A549 (cell line): ENCODE measurements at regions not wholly inside any gene's neighbourhood (a gene's known extent, or its start where the extent isn't known, plus 50 kb on each side); places are given as distances from the start of the nearest gene placed in this dataset.
A peak's percentile ranks its signal among the peaks of the same experiment; 100 is the strongest.

Source experiments
- ATAC-seq, 2 experiments: fragments of 200-7000 bp in 1 of 2; fragments of >200 bp in 1 of 2; cut with Nextera tagmentation in 1 of 2; cut with Tn5 transposase in 1 of 2; 3 replicates each; pipeline versions ENCODE4 v1.8.0 to v1.9.1; 2018 to 2020; ENCODE audit warnings: mild to moderate bottlenecking in 1 of 2, moderate library complexity in 1 of 2
- CTCF ChIA-PET: fragments of 300-600 bp; sonication (Branson Sonifier 250); formaldehyde crosslinking; extraction: SDS; loops from one replicate; lab custom pipeline; 2021; ENCODE audit warnings: antibody characterized with exemption, inconsistent platforms; lab: Yijun Ruan, JAX
- POLR2A ChIA-PET: fragments of 350-600 bp; formaldehyde crosslinking; extraction: SDS; loops from one replicate; lab custom pipeline; 2021; ENCODE audit warnings: antibody characterized with exemption, inconsistent platforms; lab: Yijun Ruan, JAX
- DNase-seq, 2 experiments: peaks; one replicate each; pipeline versions ENCODE4 v3.0.0 to v3.0.0-alpha.2; 2011 to 2016; ENCODE audit warnings: low read depth in 1 of 2, low spot score in 1 of 2
- FAIRE-seq: peaks from 2 replicates; lab custom pipeline; 2011; peaks lifted over from hg19 to GRCh38; lab: Jason Lieb, UNC
- H3K27ac ChIP-seq, 2 experiments: fragments of >200 bp; sonication (Bioruptor Twin); formaldehyde crosslinking; 3 replicates each; pipeline ENCODE4 v1.5.1; 2016 to 2017
- H3K4me1 ChIP-seq: fragments of >200 bp; sonication (Bioruptor Twin); formaldehyde crosslinking; 3 replicates; pipeline ENCODE4 v1.6.1; 2016
- H3K4me2 ChIP-seq: fragments of >200 bp; sonication (Bioruptor Twin); formaldehyde crosslinking; 3 replicates; pipeline ENCODE4 v1.6.1; 2016
- H3K4me3 ChIP-seq: fragments of >200 bp; sonication (Bioruptor Twin); formaldehyde crosslinking; 3 replicates; pipeline ENCODE4 v1.5.1; 2016
- H3K9me3 ChIP-seq: fragments of >200 bp; sonication (Bioruptor Twin); formaldehyde crosslinking; 3 replicates; pipeline ENCODE4 v1.6.1; 2016
- BCL3 ChIP-seq: fragments of >200 bp; sonication (Bioruptor Twin); formaldehyde crosslinking; IDR thresholded peaks from 3 replicates; pipeline ENCODE4 v1.6.1; 2016
- CBX8 ChIP-seq: fragments of 200-600 bp; sonication (generic); IDR thresholded peaks from 2 replicates; pipeline ENCODE4 v1.6.1; 2016
- CEBPB ChIP-seq, 2 experiments: fragments of >200 bp in 1 of 2; sonication (Bioruptor Twin) in 1 of 2; formaldehyde crosslinking in 1 of 2; IDR thresholded peaks; 2 replicates each; pipeline ENCODE4 v1.6.1; 2012 to 2016
- CHD2 ChIP-seq: fragments of 150-350 bp; IDR thresholded peaks from 2 replicates; pipeline ENCODE4 v1.6.1; 2014; ENCODE audit warnings: low read length; ENCODE audit not compliant: partially characterized antibody
- EHF ChIP-seq: fragments of 250-450 bp; sonication (Bioruptor Pico); IDR thresholded peaks from 2 replicates; pipeline ENCODE4 v1.5.0; 2020; ENCODE audit warnings: mild to moderate bottlenecking
- EHMT2 ChIP-seq: fragments of 200-600 bp; sonication (generic); IDR thresholded peaks from 2 replicates; pipeline ENCODE4 v1.6.1; 2016; ENCODE audit warnings: antibody characterized with exemption, low read depth, mild to moderate bottlenecking, moderate library complexity
- EP300 ChIP-seq, 2 experiments: fragments of >200 bp; sonication (Bioruptor Twin); formaldehyde crosslinking; IDR thresholded peaks; 2 replicates in 1 of 2; 3 replicates in 1 of 2; pipeline ENCODE4 v1.6.1; 2016 to 2017
- ESRRA ChIP-seq: fragments of 150-350 bp; IDR thresholded peaks from 2 replicates; pipeline ENCODE4 v1.6.1; 2014; ENCODE audit warnings: mild to moderate bottlenecking, low read length, borderline replicate concordance
- FOSL2 ChIP-seq, 2 experiments: fragments of 450-650 bp in 1 of 2; fragments of >200 bp in 1 of 2; sonication (Bioruptor Twin) in 1 of 2; formaldehyde crosslinking; IDR thresholded peaks; 2 replicates each; pipeline versions ENCODE4 v1.5.0 to v1.6.1; 2016 to 2020; ENCODE audit warnings: mild to moderate bottlenecking in 1 of 2, moderate library complexity in 1 of 2
- HDAC2 ChIP-seq: fragments of 200-600 bp; sonication (generic); IDR thresholded peaks from 2 replicates; pipeline ENCODE4 v1.6.1; 2016
- HES2 ChIP-seq: fragments of >200 bp; sonication (Bioruptor Twin); formaldehyde crosslinking; IDR thresholded peaks from 2 replicates; pipeline ENCODE4 v1.6.1; 2016
- HEYL ChIP-seq: fragments of 250-450 bp; sonication (Bioruptor Pico); IDR thresholded peaks from 2 replicates; pipeline ENCODE4 v1.8.0; 2021; ENCODE audit warnings: mild to moderate bottlenecking, moderate library complexity
- HMGXB4 ChIP-seq: fragments of 250-450 bp; sonication (Bioruptor Pico); IDR thresholded peaks from 2 replicates; pipeline ENCODE4 v1.5.0; 2021; ENCODE audit warnings: mild to moderate bottlenecking, moderate library complexity, borderline replicate concordance
- HOXB13 ChIP-seq: fragments of 250-450 bp; sonication (Bioruptor Pico); IDR thresholded peaks from 2 replicates; pipeline ENCODE4 v1.5.0; 2020; ENCODE audit warnings: low read depth, mild to moderate bottlenecking, moderate library complexity
- JUNB ChIP-seq: fragments of >200 bp; sonication (Bioruptor Twin); formaldehyde crosslinking; IDR thresholded peaks from 2 replicates; pipeline ENCODE4 v1.6.1; 2016
- KDM1A ChIP-seq: fragments of 200-600 bp; sonication (generic); IDR thresholded peaks from 2 replicates; pipeline ENCODE4 v1.6.1; 2016; ENCODE audit warnings: low read depth, mild to moderate bottlenecking
- KDM5A ChIP-seq: fragments of 200-600 bp; sonication (generic); IDR thresholded peaks from 2 replicates; pipeline ENCODE4 v1.6.1; 2016; ENCODE audit warnings: antibody characterized with exemption, mild to moderate bottlenecking
- MAFK ChIP-seq: fragments of 450-650 bp; IDR thresholded peaks from 2 replicates; pipeline ENCODE4 v1.6.1; 2014; ENCODE audit not compliant: partially characterized antibody
- MAZ ChIP-seq: fragments of 150-350 bp; IDR thresholded peaks from 2 replicates; pipeline ENCODE4 v1.6.1; 2014; ENCODE audit warnings: antibody characterized with exemption, low read depth, low read length, borderline replicate concordance
- NFE2L2 ChIP-seq: fragments of 150-350 bp; conservative IDR thresholded peaks from 2 replicates; pipeline ENCODE4 v1.6.1; 2014; ENCODE audit warnings: low read length
- PHF8 ChIP-seq: fragments of 200-600 bp; sonication (generic); IDR thresholded peaks from 2 replicates; pipeline ENCODE4 v1.6.1; 2016; ENCODE audit warnings: low read depth, mild to moderate bottlenecking, antibody characterized with exemption, moderate library complexity, borderline replicate concordance
- POLR2A ChIP-seq: IDR thresholded peaks from 2 replicates; pipeline ENCODE4 v1.6.1; 2012; ENCODE audit warnings: mild to moderate bottlenecking, low read length
- RAD21 ChIP-seq, 2 experiments: fragments of >200 bp in 1 of 2; sonication (Bioruptor Twin) in 1 of 2; formaldehyde crosslinking in 1 of 2; IDR thresholded peaks in 1 of 2; conservative IDR thresholded peaks in 1 of 2; 2 replicates in 1 of 2; 3 replicates in 1 of 2; pipeline ENCODE4 v1.6.1; 2012 to 2018; ENCODE audit warnings: inconsistent platforms in 1 of 2
- RFX5 ChIP-seq: fragments of 450-650 bp; IDR thresholded peaks from 2 replicates; pipeline ENCODE4 v1.7.1; 2014; ENCODE audit warnings: antibody characterized with exemption, mild to moderate bottlenecking, moderate library complexity
- RNF2 ChIP-seq: fragments of 200-600 bp; sonication (generic); IDR thresholded peaks from 2 replicates; pipeline ENCODE4 v1.6.1; 2016; ENCODE audit warnings: low read depth, mild to moderate bottlenecking, antibody characterized with exemption, moderate library complexity, borderline replicate concordance
- TFCP2L1 ChIP-seq: fragments of 250-450 bp; sonication (Bioruptor Pico); IDR thresholded peaks from 2 replicates; pipeline ENCODE4 v1.5.0; 2021; ENCODE audit warnings: mild to moderate bottlenecking
- TP53 ChIP-seq: fragments of 250-450 bp; sonication (Bioruptor Pico); IDR thresholded peaks from 2 replicates; pipeline ENCODE4 v1.5.0; 2021; ENCODE audit warnings: mild to moderate bottlenecking, moderate library complexity
- WGBS: methylation state at CpG from one replicate; pipeline ENCODE4 v1.1.6; 2017; ENCODE audit errors: missing lambda C conversion rate; 5-methylcytosine and 5-hydroxymethylcytosine counted together

- 10% methylated on average over 2 of the region's 2 CpGs for WGBS
- H3K4me1 ChIP-seq = 0 out of 3 replicates have a peak, but pooled peaks cover 3% of the 10 kb centered on the region
- no peak overlapping the region for H3K4me3 ChIP-seq
- no peak overlapping the region for H3K27ac ChIP-seq
- ATAC-seq (no peak), FAIRE-seq (no peak), DNase-seq (no peak)
- ChIA-PET POLR2A (no interaction called here), CTCF (no interaction called here)
- H3K9me3 ChIP-seq = no peaks in the 10 kb centered on the region
- no peak overlapping the region for H3K4me2 ChIP-seq
- TF ChIP-seq HES2 (no peak), JUNB (no peak), HOXB13 (CRISPR knock-in tag) (no peak), EHMT2 (no peak), RAD21 (conservative IDR thresholded peaks at IDR 0.05 in 1 of 2, IDR thresholded peaks at IDR 0.05 in 1 of 2) (no peak), EHF (CRISPR knock-in tag) (no peak), CHD2 (no peak), HDAC2 (no peak), POLR2A (no peak)
These were observed 175.9 kb downstream of the MCHR2 start for GRCh38 chr6:99818161-99818560.

- 50% methylated on average over 5 of the region's 5 CpGs for WGBS
- FAIRE-seq (no peak), DNase-seq (no peak), ATAC-seq (peak in 1 of 2 experiments; percentile 56; a peak in 2 of 6 replicates)
- Histone ChIP-seq H3K9me3 (no peaks in the 10 kb centered on the region), H3K4me2 (no peak overlapping the region), H3K4me1 (0 out of 3 replicates have a peak, but pooled peaks cover 3% of the 10 kb centered on the region), H3K27ac (no peak overlapping the region), H3K4me3 (no peak overlapping the region)
- TF ChIP-seq NFE2L2 (no peak), PHF8 (no peak), MAZ (no peak), ESRRA (no peak), EHMT2 (no peak), EP300 (IDR thresholded peaks at IDR 0.05) (no peak), MAFK (no peak)
- ChIA-PET CTCF (interaction anchor here (1.1 kb wide), 1 partner anchor 232 kb away, joined by 5 read pairs; no protein-coding TSS in a partner anchor), POLR2A (no interaction called here)
These were observed 174.2 kb downstream of the MCHR2 start for GRCh38 chr6:99819853-99820252.

- DNase-seq = no peak
- WGBS = 81% methylated on average over 6 of the region's 6 CpGs
- POLR2A ChIA-PET = no interaction called here
- Histone ChIP-seq H3K4me1 (0 out of 3 replicates have a peak, but pooled peaks cover 3% of the 10 kb centered on the region), H3K27ac (no peak overlapping the region), H3K4me3 (no peak overlapping the region), H3K4me2 (no peak overlapping the region), H3K9me3 (no peaks in the 10 kb centered on the region)
- CTCF ChIA-PET = interaction anchor here (1.1 kb wide), 2 partner anchors 233 to 491 kb away, joined by 4 to 5 read pairs; no protein-coding TSS in a partner anchor
- FAIRE-seq = no peak
- TF ChIP-seq TFCP2L1 = no peak
- TF ChIP-seq BCL3 = no peak
- TF ChIP-seq FOSL2 (IDR thresholded peaks at IDR 0.05) = no peak
- TF ChIP-seq FOSL2 (CRISPR knock-in tag; IDR thresholded peaks at IDR 0.05) = no peak
- no peak for TF ChIP-seq TP53 (CRISPR knock-in tag)
- TF ChIP-seq HEYL (CRISPR knock-in tag) = no peak
- no peak for TF ChIP-seq KDM1A
- no peak for TF ChIP-seq RFX5
- TF ChIP-seq JUNB = no peak
- TF ChIP-seq CEBPB (IDR thresholded peaks at IDR 0.05) = no peak
- TF ChIP-seq KDM5A = no peak
- no peak for TF ChIP-seq CBX8
- TF ChIP-seq RNF2 = no peak
- no peak for TF ChIP-seq HMGXB4 (CRISPR knock-in tag)
- no peak for ATAC-seq
These were observed 172.9 kb downstream of the MCHR2 start for GRCh38 chr6:99821164-99821563.
